HG03432 (cell line): ENCODE measurements at regions not wholly inside any gene's neighbourhood (a gene's known extent, or its start where the extent isn't known, plus 50 kb on each side); places are given as distances from the start of the nearest gene placed in this dataset.
"Not testable (repeated sequence)": the region's sequence is repeated elsewhere in the genome, so short reads cannot be mapped to it uniquely, and the experiment has no call there.

ENCODE experiments used
- ATAC-seq: cut with Tn5 transposase; IDR thresholded peaks from one replicate; pipeline ENCODE4 v1.9.1; 2021; ENCODE audit warnings: mild to moderate bottlenecking, moderate library complexity; ENCODE audit not compliant: unreplicated experiment

DNA sequence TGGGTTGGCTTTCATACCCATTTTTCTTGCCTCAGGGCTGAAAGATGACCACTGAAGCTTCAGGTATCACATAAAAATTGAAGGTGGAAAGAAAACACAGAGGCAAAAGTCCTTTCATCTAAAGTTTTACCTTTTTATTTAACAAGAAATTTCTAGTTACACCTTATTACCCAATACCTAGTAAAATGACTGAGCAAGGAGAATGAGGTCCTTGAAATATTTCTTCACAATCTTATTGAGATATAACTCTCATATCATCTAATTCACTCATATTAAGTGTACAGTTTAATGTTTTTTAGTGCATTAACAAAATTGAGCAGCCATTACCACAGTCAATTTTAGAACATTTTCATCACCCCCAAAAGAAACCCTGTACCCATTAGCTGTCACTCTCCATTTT lies 112.9 kb upstream of the ADTRP start:
- no peak for ATAC-seq

DNA sequence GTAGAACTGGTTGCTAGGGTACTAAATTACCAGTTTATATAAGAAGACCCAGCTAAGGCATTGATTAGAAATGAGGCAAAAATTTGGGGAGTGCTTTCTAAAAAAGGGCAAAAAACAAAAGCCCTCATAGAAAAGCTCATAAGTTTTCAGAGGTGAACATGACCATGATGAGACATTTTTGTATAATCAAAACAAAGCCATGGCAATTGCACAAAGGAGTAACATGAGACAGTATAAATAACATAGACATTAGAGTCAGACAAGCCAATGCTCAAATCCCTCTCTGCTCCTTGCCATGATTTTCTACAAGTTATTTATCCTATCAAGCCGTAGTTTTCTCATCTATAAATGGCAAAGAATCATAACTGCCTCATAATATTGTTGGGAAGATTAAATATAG lies 112.2 kb upstream of the ADTRP start:
- no peak for ATAC-seq

DNA sequence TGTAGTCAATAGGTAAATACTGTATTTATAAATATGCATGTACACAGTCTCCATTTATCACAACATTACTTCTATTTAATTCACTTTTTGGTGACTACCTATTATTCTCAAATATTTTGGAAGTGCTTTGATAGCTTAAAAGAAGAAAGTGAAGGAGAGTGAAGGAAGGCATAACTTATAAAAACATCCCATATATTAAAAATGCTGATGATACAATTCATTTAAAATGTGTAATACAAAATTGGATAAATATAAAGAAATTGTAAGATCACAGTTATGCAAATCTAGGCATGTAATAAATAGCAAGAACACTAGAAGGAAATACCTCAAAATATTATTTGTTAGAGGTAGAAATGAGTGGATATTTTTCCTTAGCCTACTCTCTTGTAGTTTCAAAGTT lies 111.6 kb upstream of the ADTRP start:
- ATAC-seq, result no peak

DNA sequence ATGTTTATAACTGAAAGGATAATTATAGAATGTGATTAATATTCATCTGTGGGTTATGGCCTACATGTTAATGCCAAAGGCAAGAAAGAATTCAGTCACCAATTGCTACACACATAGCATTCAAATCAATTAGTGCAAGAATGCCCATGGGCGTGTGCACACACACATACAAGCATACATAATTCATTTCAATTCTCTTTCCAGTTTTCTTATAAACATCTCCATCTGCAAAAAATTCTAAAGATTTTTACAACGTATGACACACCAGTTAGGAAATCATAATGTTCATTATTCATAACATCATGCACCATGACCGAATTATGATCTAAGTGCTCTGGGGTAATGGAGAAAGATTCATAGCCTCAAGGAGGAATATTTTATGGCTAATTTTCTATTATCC lies 111.0 kb upstream of the ADTRP start:
- no peak for ATAC-seq

DNA sequence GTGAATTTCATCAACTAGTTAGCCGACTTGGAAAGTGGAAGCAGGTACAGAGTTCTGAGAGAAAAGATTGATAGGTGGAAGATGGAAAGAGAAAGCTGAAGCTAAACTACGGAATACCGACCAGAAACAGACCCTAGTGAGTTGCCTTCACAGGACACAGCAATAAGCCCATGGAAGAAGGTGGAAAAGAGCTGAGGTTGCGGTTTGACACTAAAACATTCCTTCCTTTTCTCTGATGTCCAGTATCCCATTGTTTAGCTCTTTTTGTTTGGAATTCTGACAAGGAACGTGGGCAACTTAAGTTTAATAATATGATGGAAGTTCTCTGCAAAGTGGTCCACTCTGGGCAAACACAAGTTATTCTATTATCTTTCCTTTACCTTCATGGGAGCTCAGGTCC lies 110.1 kb upstream of the ADTRP start:
- no peak for ATAC-seq

DNA sequence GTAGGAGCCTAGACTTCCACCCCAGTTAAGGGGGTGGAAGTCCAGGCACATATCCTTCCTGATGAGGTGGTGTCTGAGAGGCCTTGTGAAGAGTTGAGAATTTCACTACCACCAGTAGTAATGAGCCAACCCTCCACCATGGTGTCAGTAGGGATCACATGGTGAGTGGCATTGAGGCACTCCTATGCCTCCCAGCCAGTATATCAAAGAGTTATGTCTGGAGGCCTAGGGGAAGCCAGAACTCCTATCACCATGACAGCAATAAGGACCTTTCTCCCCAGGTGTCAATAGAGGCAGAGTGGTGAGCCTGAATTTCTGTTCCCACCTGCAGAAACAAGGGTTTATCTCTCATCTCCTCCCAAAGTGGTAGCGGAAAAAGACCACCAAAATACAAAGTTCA lies 106.6 kb upstream of the ADTRP start:
- ATAC-seq, result no peak

DNA sequence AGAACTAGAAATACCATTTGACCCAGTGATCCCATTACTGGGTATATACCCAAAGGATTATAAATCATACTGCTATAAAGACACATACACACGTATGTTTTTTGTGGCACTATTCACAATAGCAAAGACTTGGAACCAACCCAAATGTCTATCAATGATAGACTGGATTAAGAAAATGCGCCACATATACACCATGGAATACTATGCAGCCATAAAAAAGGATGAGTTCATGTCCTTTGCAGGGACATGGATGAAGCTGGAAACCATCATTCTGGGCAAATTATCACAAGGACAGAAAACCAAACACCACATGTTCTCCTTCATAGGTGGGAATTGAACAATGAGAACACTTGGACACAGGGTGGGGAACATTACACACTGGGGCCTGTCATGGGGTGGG lies 104.9 kb upstream of the ADTRP start:
- ATAC-seq, result not testable (repeated sequence)

DNA sequence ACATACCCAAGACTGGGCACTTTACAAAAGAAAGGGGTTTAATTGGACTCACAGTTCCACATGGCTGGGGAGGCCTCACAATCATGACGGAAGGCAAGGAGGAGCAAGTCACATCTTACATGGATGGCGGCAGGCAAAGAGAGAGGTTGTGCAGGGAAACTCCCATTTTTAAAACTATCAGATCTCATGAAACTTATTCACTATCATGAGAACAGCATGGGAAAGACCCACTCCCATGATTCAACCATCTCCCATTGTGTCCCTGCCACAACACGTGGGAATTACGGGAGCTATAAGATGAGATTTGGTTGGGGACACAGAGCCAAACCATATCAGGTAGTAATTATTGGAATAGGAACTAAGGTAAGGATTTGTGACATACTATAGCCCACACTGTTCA lies 101.6 kb upstream of the ADTRP start:
- ATAC-seq, result not testable (repeated sequence)

DNA sequence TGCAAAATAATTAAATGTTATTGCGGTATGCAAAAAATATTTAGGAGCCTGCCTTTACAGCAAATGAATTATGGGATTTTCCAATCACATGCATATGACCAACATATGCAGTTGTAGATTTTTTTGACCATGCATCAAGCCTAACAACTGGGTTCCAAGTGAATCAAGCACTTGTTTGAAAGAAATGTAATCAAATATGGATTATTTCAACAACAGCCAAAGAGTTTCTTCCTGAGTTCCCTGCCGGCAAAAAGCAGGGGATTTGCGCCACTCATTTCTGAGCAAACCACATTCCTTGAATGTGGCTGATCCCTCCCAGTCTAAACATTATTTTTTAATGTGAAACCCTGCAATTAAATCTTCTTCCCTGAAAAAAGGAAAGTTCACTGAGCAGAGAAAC lies 100.1 kb upstream of the ADTRP start:
- ATAC-seq, result no peak

DNA sequence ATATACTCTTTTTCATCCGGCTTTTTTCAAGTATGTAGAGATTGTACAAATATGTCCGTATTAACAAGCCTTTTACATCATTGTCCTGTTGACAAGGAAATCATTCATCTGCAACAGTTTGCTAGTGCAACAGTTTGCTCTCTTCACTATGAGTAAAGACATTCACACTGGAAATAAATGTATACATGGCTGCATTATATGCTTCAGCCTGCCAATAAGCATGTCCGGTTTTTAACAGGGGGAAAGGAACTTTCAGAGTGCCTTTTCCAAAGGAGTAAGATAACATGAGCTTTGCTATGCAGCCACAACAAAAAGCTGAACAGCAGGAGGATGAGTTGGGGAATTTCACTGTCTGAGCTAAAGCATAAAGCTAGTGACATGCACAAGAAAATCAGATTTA lies 99.4 kb upstream of the ADTRP start:
- ATAC-seq, result no peak

DNA sequence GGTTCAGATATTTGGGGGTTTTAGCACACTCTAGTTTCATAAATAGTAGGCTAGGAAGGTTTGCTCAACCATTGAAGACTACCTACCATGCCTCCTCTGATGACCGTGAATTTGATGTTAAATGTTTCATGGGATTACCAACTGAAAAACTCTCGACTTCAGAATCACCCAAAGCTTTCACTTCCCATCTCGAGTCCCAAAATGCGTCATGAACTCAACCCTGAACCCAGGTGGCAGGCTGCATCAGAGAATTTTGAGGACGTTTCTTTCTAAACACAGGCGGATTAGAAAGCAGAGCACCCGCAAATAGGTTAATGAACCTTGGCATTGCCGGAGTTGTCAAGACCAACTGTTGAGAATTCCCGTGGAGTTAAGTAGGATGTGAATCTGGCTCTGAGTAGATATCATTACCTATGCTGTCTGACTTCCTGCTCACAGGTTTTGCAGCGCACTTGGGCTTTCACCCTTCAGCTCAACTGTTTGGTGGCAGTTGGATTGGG lies 98.4 kb upstream of the ADTRP start:
- ATAC-seq, result peak; percentile 80

DNA sequence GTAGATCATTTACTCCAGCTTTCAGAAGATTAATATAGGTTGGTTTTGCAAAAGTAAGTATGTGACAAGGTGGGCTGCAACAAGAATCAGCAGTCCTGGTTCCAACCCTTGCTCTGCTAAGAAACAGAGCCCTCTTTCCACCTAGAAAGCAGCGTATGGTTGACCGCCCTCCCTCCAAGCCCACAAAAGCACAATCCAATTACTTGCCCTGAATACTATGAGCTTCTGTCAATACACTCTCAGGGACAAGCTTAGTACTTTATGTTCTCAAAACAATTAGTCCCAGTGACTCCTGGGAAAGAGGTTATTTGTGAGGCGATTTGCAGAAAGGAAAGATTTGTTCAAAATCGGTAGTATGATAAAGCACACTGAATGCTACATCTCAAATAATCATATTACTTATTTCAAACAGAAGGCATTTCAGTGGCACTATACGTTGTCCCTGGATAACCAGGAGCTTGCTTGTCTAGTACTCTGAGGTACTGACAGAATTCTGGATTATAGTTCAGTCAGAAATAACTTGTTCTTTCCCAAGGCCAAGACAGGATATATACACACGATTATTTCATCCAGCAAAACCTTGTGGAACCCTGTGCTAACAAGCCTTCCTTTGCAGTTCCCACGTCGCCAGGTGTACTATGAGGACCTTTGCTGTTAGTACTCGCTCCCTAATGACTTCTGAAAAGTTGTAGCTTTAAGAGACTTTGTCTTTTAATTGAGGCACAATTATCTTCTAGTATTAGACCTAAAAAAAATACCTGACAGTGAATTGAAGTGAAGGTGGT lies 96.9 kb upstream of the ADTRP start:
- ATAC-seq, result no peak

DNA sequence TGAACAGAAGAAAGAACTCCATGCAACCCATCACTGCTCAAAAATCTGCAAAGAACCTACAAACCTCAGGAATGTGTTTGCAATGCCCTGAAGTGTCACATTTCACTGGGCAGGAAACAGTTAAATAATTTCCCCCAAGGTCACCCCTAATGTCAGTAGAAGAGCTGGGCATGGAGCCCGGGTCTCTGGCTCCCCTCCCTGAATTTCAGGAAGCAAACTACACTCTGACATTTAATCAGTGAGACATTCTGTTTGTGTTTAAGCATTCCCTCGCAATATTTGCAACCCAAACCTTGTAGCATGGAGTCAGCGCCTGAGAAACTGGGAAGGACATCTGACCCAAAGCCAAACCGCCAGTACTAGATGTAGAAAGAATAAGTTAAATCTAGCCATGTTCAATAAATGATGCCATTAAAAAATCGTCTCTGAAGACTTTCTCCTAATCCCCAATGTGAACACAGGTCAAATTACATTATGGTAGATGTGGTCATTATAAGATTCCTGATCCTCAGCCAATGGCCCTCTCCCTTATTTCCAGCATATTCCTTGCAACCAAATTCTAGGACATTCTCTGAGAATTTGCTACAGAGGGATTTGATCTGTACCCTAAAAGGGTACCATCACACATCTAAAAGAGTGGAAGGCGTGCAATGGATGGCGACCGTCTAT lies 91.2 kb upstream of the ADTRP start:
- ATAC-seq, result no peak

DNA sequence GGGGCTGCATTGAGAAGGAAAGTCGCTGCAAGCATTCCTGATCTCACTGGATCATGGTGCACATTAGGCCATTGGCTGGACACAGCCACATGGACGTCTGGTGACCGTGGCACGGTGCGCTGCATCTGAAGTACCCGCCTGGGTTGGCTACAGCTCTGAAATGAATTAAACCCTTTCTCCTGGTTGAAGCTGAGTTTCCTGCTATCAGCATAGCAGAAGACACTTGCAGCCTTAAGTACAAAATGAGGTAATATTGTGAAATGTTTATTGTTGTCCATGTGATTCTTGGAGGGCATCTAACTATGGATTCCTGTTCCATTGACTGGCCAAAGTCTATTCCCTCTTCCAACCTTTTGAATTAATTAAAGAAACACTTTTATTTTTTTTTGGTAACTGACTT lies 89.8 kb upstream of the ADTRP start:
- no peak for ATAC-seq

DNA sequence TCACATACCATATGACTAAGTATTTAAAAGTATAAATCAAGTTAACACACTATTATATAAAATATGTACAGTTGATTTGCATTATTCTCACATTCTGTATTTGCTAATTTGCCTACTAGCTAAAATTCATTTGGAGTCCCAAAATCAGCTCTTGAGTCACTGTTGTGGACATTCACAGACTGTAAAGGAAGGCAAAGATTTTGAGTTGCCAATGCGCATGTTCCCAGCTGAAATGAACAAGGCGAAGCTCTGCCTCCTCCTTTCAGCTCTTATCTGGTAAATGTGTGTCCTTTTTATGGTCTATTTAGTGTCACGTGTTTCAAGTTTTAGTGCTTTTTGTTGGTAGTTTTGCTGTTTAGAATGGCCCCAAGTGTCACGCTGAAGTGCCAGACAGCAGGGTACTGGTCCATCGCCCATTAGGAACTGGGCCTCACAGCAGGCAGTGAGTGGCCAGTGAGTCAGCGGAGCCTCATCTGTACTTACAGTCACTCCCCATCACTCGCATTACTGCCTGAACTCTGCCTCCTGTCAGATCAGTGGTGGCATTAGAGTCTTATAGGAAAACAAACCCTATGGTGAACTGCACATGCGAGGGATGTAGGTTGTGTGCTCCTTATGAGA lies 87.2 kb upstream of the ADTRP start:
- no peak for ATAC-seq

DNA sequence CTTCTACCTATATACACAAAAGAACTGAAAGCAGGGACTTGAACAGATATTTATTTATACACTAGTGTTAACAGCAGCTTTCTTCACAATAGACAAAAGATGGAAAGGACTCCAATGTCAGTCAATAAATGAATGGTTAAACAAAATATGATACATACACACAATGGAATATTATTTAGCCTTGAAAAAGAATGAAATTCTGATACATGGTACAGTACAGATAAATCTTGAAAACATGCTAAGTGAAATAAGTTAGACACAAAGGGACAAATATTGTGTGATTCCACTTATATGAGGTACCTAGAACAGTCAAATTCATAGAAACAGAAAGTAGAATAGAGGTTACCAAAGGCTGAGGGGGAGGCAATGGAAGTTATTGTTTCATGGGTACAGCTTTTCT lies 79.8 kb upstream of the ADTRP start:
- ATAC-seq, result no peak

DNA sequence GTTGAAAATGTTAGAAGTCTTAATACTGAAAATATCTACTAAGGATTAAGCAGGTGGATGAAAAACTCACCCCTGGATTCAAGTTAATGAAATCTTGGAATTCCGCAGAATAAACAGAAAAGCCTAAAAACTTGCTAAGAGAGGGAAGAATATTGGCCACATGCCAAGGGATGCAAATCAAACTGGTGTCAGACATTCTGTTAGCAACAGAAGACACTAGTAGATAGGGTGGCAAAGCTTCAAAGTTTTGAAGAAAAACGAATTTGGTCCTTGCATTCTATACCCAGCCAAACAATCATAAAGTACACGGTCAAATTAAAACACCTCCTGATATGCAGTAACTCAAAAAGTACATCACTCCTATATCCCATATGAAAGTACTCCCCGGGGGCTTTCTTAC lies 77.1 kb upstream of the ADTRP start:
- no peak for ATAC-seq

DNA sequence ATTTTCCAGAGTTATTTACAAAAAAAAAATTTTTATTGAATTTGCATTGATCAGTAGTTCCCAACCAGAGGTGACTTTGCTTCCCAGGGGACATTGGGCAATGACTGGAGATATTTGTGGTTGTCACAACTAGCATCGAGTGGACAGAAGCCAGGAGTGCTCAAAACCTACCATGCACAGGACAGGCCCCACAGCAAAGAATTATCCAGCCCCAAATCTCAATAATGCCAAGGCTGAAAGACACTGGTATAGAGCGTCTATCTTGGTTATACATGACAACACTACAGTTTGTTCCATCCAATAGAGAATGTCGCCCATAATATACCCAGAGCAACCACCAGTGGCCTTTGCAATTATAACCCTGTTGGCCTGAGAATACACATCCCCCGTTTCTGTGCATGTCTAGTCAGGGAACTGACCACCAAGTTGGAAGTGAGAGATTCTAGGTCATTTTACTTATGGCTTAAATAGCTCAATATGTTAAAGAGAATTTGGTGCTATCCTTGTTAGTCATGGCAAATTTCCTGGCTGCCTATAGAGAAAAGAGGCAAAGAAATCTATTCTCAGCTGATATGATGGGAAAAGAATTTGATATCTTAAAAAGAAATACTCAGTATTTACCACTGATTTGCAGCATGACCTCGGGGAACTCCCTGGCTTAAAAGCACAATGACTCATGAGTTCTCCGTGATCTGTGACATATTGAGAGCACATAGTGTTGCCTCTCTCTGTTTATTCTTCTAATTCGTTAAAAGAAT lies 76.0 kb upstream of the ADTRP start:
- ATAC-seq, result peak; percentile 67

DNA sequence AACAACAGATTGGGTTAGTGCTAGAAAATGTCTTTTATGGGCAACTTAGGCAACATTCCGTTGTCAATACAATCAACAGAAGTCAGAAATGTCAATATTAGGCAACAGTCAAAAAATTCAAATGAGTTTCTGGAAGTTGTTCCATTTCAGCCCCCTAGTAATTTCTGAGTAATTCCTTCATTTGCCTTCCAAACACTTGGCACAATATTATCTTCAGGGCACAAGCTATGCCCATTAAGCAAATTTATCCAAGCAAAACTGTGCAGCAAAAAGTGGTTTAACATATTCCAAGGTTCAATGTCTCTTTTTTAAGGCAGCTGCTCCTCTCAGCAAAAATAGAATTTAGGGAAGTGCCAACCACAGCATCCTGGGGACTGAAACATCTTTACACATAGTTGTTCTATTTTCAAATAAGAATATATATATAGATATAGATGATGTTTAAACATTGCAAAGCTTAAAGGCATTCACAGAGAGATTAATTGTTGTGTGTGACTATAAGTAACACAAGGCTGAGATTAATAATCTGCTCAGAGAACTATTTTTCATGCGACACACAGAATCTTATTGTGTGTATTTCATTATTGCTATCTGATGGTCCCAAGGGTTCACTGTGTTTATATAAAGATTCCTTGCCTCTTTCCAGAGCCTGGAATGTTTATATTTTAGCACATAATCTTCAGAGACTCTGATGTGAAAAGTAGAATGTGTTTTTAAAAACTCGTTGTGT lies 75.2 kb upstream of the ADTRP start:
- no peak for ATAC-seq

DNA sequence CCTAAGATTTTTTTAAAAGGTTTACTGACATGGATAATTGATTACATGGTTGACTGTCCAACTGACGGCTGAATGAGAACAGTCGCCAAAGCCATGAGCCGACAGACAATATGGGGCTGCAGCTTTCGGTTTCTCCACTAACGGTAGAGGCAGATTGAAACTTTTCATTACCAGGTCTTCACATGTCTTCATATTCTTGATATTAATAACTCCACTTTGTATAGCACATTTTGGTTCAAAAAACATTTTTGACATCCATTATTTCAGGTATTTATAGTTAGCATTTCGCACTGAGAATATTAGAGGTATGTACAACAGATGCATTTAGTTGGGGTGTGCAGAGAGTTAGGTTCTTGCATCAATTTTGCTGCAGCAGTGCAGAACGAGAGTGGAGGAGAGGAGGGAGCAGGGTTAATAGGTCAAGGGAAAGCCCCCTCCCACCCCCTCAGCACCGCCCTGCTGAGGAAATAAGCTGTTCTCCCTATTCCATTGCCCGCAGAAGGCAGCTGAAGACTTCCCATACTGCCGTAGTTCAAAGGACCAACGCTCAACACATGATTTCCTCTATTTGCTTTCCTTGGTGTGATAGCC lies 73.6 kb upstream of the ADTRP start:
- ATAC-seq, result peak; percentile 36
